ENCODE measurements at regions not wholly inside any gene's neighbourhood (a gene's known extent, or its start where the extent isn't known, plus 50 kb on each side); places are given as distances from the start of the nearest gene placed in this dataset.

DNA sequence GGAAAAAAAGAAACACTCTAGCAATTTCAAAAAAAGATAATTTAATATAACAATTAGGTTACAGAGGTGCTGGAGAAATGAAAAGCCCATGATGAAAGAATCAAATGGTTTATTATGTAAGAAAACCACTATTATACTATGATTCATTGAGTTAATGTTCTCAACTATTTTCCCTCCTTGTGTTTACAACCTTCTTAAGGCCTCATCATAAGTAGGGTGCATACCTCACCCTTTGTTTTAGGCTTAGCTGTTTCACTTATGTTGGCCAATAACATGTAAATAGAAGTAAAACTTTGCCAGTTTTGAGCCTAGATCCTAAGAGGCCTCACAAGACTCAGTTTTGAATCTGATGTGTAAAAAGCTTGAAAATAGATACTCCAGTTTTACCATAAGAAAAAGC, 418.3 kb upstream of the DDX18 start:
- no peaks in the 10 kb centered on the region for H3K9me3 ChIP-seq
- TF ChIP-seq, protein P1, sequence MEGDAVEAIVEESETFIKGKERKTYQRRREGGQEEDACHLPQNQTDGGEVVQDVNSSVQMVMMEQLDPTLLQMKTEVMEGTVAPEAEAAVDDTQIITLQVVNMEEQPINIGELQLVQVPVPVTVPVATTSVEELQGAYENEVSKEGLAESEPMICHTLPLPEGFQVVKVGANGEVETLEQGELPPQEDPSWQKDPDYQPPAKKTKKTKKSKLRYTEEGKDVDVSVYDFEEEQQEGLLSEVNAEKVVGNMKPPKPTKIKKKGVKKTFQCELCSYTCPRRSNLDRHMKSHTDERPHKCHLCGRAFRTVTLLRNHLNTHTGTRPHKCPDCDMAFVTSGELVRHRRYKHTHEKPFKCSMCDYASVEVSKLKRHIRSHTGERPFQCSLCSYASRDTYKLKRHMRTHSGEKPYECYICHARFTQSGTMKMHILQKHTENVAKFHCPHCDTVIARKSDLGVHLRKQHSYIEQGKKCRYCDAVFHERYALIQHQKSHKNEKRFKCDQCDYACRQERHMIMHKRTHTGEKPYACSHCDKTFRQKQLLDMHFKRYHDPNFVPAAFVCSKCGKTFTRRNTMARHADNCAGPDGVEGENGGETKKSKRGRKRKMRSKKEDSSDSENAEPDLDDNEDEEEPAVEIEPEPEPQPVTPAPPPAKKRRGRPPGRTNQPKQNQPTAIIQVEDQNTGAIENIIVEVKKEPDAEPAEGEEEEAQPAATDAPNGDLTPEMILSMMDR (IDR thresholded peaks at IDR 0.05): no peak
- no peak overlapping the region for H3K27ac ChIP-seq
- DNase-seq (ENCODE audit: low spot score): no peak
- no peaks in the 10 kb centered on the region for H3K4me1 ChIP-seq (ENCODE audit: control insufficient read depth in 1 of 2, low read depth in 2 of 2)
- H3K36me3 ChIP-seq: no peaks in the 10 kb centered on the region
- no peak overlapping the region for H3K4me3 ChIP-seq
- no peaks in the 10 kb centered on the region for H3K27me3 ChIP-seq (replicated peaks; ENCODE audit: insufficient read depth)
- no peak for ATAC-seq (ENCODE audit: insufficient number of reproducible peaks, low FRiP score, low read depth)

DNA sequence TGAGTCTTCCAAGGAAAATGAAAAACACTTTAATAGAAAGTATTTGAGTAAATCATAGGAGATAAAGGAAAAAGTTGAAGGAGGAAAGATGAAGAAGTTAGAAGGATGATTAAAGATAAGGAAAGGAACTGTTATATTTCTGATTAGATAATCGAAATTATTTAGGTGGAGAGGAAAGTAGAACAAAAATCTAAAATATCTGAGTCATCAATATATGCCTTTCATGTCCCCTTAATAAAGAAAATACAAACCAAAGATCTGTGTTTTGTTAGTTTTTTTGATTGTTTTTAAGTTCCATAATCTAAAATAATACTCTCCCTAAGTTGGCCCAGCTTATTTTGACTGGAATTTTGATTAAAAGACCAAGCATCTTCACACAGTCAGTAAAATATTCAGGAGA, 412.9 kb upstream of the DDX18 start:
- no peak overlapping the region for H3K4me3 ChIP-seq
- ATAC-seq (ENCODE audit: insufficient number of reproducible peaks, low FRiP score, low read depth) (no peak), DNase-seq (ENCODE audit: low spot score) (no peak)
- no peaks in the 10 kb centered on the region for H3K4me1 ChIP-seq (ENCODE audit: control insufficient read depth in 1 of 2, low read depth in 2 of 2)
- H3K27ac ChIP-seq: no peak overlapping the region
- TF ChIP-seq, protein P1 (IDR thresholded peaks at IDR 0.05): no peak
- no peaks in the 10 kb centered on the region for H3K9me3 ChIP-seq
- no peaks in the 10 kb centered on the region for H3K36me3 ChIP-seq
- no peaks in the 10 kb centered on the region for H3K27me3 ChIP-seq (replicated peaks; ENCODE audit: insufficient read depth)

DNA sequence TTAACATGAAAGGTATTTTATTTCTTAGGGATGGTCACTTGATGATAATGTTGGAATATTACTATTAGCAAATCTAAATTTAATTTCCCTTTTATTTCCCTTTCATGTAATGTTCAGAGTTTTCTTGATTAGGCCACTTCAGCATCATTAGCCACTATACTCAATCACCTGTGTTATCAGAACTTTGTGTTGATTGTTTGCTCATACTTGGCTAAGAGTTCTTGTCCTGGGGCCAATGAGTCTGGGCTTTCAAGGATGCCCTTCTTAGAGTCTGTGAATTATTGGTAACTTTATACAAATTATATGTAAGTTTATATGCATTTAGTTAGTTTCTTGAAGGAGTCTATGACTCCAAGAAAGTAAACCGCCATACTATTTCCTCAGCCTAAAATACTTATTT, 408.0 kb upstream of the DDX18 start:
- Histone ChIP-seq H3K4me3 (no peak overlapping the region), H3K4me1 (ENCODE audit: control insufficient read depth in 1 of 2, low read depth in 2 of 2) (no peaks in the 10 kb centered on the region), H3K27ac (no peak overlapping the region), H3K9me3 (no peaks in the 10 kb centered on the region), H3K27me3 (replicated peaks; ENCODE audit: insufficient read depth) (no peaks in the 10 kb centered on the region), H3K36me3 (no peaks in the 10 kb centered on the region)
- ATAC-seq (ENCODE audit: insufficient number of reproducible peaks, low FRiP score, low read depth) (no peak), DNase-seq (ENCODE audit: low spot score) (no peak)
- TF ChIP-seq, protein P1 (IDR thresholded peaks at IDR 0.05): no peak

DNA sequence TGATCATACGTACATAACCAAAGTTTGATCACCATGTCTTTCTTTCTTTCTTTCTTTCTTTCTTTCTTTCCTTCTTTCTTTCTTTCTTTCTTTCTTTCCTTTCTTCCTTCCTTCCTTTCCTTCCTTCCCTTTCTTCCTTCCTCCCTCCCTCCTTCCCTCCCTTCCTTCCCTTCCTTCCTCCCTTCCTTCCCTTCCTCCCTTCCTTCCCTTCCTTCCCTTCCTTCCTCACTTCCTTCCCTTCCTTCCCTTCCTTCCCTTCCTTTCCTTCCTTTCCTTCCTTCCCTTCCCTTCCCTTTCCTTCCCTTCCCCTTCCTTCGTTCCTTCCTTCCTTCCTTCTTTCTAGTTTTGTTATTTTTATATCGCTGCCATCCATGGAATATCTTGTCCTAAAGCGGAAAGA, 406.7 kb upstream of the DDX18 start:
- Histone ChIP-seq H3K4me1 (ENCODE audit: control insufficient read depth in 1 of 2, low read depth in 2 of 2) (no peaks in the 10 kb centered on the region), H3K36me3 (no peaks in the 10 kb centered on the region), H3K4me3 (no peak overlapping the region), H3K9me3 (no peaks in the 10 kb centered on the region), H3K27me3 (replicated peaks; ENCODE audit: insufficient read depth) (no peaks in the 10 kb centered on the region), H3K27ac (no peak overlapping the region)
- TF ChIP-seq, protein P1 (IDR thresholded peaks at IDR 0.05): no peak
- ATAC-seq (ENCODE audit: insufficient number of reproducible peaks, low FRiP score, low read depth): no peak
- no peak for DNase-seq (ENCODE audit: low spot score)

DNA sequence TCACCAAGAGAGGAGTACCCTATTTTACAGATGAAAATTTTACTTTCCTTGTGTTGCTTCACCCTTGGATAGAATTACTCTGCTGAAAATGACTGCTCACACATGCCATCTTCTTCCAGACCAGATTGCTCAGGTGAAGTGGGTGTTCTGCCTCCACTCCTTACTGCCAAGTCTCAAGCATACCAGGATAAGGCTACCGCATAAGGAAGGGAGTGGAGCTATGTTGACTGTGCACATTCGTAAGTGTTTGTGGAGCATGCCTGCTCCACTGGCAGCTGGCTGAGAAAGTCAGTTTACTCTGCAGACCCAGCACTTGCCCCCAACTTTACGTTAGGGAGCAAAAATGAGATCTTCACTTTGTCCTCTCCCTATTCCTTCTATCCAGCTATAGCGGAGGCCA, 405.0 kb upstream of the DDX18 start:
- Histone ChIP-seq H3K27me3 (replicated peaks; ENCODE audit: insufficient read depth) (no peaks in the 10 kb centered on the region), H3K4me3 (no peak overlapping the region), H3K36me3 (no peaks in the 10 kb centered on the region), H3K27ac (no peak overlapping the region), H3K4me1 (ENCODE audit: control insufficient read depth in 1 of 2, low read depth in 2 of 2) (no peaks in the 10 kb centered on the region), H3K9me3 (no peaks in the 10 kb centered on the region)
- DNase-seq (ENCODE audit: low spot score): no peak
- ATAC-seq (ENCODE audit: insufficient number of reproducible peaks, low FRiP score, low read depth): no peak
- TF ChIP-seq, protein P1 (IDR thresholded peaks at IDR 0.05): no peak
